ENCODE measurements at regions not wholly inside any gene's neighbourhood (a gene's known extent, or its start where the extent isn't known, plus 50 kb on each side); places are given as distances from the start of the nearest gene placed in this dataset.

DNA sequence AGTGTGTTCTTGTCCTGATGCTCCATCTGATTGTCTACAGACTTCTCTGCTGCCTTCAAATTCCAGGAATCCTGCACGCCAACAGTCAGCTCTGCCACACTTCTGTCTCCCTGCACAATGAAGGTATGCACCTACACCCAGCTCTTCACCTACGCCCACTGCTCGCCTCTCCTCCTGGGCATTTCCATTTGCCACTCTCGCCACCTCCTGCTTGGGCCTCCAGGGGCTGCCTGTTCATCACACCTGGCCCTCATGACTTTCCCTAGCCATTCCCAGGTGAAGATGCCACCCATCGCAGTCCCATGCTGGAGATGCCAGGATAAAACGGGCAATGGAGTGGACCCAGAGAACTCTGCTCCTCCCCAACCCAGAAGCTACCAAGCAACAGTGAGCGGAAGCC is 96.5 kb upstream of the ATP1A1 start:
- ChIA-PET POLR2A (interaction anchor here (0.9 kb wide), 1 partner anchor 186 kb away, joined by 3 read pairs; no protein-coding TSS in a partner anchor), CTCF (ENCODE audit: low intra/inter-chr PET ratio) (interaction anchor here (0.6 kb wide), 1 partner anchor 91 kb away, joined by 3 read pairs; no protein-coding TSS in a partner anchor)
- in situ Hi-C loops (cut with MboI) (no loop called here), intact Hi-C loops (cut with micrococcal nuclease) (no loop called here)
- BruUV-seq (replicated peaks), result no TSS peak
- H3K27ac ChIP-seq (ENCODE audit: extremely low read depth, low read depth, low read length), result no peak overlapping the region
- no peak overlapping the region for H3K9ac ChIP-seq (ENCODE audit: insufficient read depth in 1 of 2, low read depth in 2 of 2, low read length in 2 of 2)
- DNase-seq (ENCODE audit: extremely low read depth in 1 of 4, low spot score in 3 of 4) (no peak), ATAC-seq (no peak), FAIRE-seq (no peak)
- H3K9me3 ChIP-seq (replicated peaks; ENCODE audit: control insufficient read depth, insufficient read depth, low read depth, low read length), result no peaks in the 10 kb centered on the region
- no peaks in the 10 kb centered on the region for H4K20me1 ChIP-seq (replicated peaks; ENCODE audit: control insufficient read depth, insufficient read depth, low read length)
- no peak overlapping the region for H3K4me2 ChIP-seq (ENCODE audit: insufficient read depth, low read length)
- no peak overlapping the region for H2AFZ ChIP-seq (ENCODE audit: low read depth, low read length)
- no peaks in the 10 kb centered on the region for H3K79me2 ChIP-seq (ENCODE audit: control insufficient read depth, insufficient read depth, low read length)
- no peaks in the 10 kb centered on the region for H3K36me3 ChIP-seq (ENCODE audit: control insufficient read depth, insufficient read depth, low read length)
- H3K27me3 ChIP-seq (ENCODE audit: control insufficient read depth in 2 of 2, insufficient read depth in 2 of 2, low read length in 2 of 2), result peaks cover 0 to 21% of the 10 kb centered on the region in 2 experiments; a peak in 2 of 5 replicates
- no peaks in the 10 kb centered on the region for H3K9me1 ChIP-seq (ENCODE audit: control insufficient read depth, insufficient read depth, low read length)
- no peak overlapping the region for H3K4me3 ChIP-seq
- WGBS (ENCODE audit: insufficient coverage, low coverage, missing lambda C conversion rate), result 4% methylated on average over 7 of the region's 7 CpGs
- no peaks in the 10 kb centered on the region; a peak in 1 of 5 replicates for H3K4me1 ChIP-seq (replicated peaks in 1 of 2; ENCODE audit: control insufficient read depth in 2 of 2, insufficient read depth in 2 of 2, low read length in 2 of 2)
- TF ChIP-seq NR4A1 (CRISPR knock-in tag; IDR thresholded peaks at IDR 0.05), result no peak
- no peak for TF ChIP-seq NR4A1 (tag; IDR thresholded peaks at IDR 0.05)
- TF ChIP-seq RCOR1 (IDR thresholded peaks at IDR 0.05; ENCODE audit: borderline replicate concordance in 1 of 2, low read depth in 2 of 2, low read length in 2 of 2), result no peak
- TF ChIP-seq MTA3 (IDR thresholded peaks at IDR 0.05; ENCODE audit: borderline replicate concordance), result no peak
- no peak for TF ChIP-seq RBFOX2 (IDR thresholded peaks at IDR 0.05; ENCODE audit: low read depth, low read length)
- no peak for TF ChIP-seq HMGN3 (IDR thresholded peaks at IDR 0.05; ENCODE audit: borderline replicate concordance, extremely low read depth, insufficient read length, low read depth, low read length)
- TF ChIP-seq ZFP1 (CRISPR knock-in tag; IDR thresholded peaks at IDR 0.05), result no peak
- TF ChIP-seq, protein P1, sequence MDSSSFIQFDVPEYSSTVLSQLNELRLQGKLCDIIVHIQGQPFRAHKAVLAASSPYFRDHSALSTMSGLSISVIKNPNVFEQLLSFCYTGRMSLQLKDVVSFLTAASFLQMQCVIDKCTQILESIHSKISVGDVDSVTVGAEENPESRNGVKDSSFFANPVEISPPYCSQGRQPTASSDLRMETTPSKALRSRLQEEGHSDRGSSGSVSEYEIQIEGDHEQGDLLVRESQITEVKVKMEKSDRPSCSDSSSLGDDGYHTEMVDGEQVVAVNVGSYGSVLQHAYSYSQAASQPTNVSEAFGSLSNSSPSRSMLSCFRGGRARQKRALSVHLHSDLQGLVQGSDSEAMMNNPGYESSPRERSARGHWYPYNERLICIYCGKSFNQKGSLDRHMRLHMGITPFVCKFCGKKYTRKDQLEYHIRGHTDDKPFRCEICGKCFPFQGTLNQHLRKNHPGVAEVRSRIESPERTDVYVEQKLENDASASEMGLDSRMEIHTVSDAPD (CRISPR knock-in tag; IDR thresholded peaks at IDR 0.05), result no peak
- no peak for TF ChIP-seq ZNF146 (CRISPR knock-in tag; IDR thresholded peaks at IDR 0.05; ENCODE audit: unreplicated experiment)
- TF ChIP-seq, protein P2, sequence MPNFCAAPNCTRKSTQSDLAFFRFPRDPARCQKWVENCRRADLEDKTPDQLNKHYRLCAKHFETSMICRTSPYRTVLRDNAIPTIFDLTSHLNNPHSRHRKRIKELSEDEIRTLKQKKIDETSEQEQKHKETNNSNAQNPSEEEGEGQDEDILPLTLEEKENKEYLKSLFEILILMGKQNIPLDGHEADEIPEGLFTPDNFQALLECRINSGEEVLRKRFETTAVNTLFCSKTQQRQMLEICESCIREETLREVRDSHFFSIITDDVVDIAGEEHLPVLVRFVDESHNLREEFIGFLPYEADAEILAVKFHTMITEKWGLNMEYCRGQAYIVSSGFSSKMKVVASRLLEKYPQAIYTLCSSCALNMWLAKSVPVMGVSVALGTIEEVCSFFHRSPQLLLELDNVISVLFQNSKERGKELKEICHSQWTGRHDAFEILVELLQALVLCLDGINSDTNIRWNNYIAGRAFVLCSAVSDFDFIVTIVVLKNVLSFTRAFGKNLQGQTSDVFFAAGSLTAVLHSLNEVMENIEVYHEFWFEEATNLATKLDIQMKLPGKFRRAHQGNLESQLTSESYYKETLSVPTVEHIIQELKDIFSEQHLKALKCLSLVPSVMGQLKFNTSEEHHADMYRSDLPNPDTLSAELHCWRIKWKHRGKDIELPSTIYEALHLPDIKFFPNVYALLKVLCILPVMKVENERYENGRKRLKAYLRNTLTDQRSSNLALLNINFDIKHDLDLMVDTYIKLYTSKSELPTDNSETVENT (CRISPR knock-in tag; IDR thresholded peaks at IDR 0.05), result no peak
- no peak for TF ChIP-seq TAF1 (IDR thresholded peaks at IDR 0.05; ENCODE audit: control insufficient read depth, extremely low read depth, insufficient read depth, low read length, severe bottlenecking)
- TF ChIP-seq MCM3 (IDR thresholded peaks at IDR 0.05), result no peak
- TF ChIP-seq, protein P3, sequence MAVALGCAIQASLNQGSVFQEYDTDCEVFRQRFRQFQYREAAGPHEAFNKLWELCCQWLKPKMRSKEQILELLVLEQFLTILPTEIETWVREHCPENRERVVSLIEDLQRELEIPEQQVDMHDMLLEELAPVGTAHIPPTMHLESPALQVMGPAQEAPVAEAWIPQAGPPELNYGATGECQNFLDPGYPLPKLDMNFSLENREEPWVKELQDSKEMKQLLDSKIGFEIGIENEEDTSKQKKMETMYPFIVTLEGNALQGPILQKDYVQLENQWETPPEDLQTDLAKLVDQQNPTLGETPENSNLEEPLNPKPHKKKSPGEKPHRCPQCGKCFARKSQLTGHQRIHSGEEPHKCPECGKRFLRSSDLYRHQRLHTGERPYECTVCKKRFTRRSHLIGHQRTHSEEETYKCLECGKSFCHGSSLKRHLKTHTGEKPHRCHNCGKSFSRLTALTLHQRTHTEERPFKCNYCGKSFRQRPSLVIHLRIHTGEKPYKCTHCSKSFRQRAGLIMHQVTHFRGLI (CRISPR knock-in tag; IDR thresholded peaks at IDR 0.05), result no peak
- TF ChIP-seq HDAC8 (tag; IDR thresholded peaks at IDR 0.05), result no peak
- TF ChIP-seq, protein P4, sequence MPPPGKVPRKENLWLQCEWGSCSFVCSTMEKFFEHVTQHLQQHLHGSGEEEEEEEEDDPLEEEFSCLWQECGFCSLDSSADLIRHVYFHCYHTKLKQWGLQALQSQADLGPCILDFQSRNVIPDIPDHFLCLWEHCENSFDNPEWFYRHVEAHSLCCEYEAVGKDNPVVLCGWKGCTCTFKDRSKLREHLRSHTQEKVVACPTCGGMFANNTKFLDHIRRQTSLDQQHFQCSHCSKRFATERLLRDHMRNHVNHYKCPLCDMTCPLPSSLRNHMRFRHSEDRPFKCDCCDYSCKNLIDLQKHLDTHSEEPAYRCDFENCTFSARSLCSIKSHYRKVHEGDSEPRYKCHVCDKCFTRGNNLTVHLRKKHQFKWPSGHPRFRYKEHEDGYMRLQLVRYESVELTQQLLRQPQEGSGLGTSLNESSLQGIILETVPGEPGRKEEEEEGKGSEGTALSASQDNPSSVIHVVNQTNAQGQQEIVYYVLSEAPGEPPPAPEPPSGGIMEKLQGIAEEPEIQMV (tag; conservative IDR thresholded peaks at IDR 0.05; ENCODE audit: low read depth), result no peak
- TF ChIP-seq, protein P5, sequence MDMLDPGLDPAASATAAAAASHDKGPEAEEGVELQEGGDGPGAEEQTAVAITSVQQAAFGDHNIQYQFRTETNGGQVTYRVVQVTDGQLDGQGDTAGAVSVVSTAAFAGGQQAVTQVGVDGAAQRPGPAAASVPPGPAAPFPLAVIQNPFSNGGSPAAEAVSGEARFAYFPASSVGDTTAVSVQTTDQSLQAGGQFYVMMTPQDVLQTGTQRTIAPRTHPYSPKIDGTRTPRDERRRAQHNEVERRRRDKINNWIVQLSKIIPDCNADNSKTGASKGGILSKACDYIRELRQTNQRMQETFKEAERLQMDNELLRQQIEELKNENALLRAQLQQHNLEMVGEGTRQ (CRISPR knock-in tag; IDR thresholded peaks at IDR 0.05), result no peak

Measured in K562 (cell line).